ENCODE measurements at regions not wholly inside any gene's neighbourhood (a gene's known extent, or its start where the extent isn't known, plus 50 kb on each side); places are given as distances from the start of the nearest gene placed in this dataset.

DNA sequence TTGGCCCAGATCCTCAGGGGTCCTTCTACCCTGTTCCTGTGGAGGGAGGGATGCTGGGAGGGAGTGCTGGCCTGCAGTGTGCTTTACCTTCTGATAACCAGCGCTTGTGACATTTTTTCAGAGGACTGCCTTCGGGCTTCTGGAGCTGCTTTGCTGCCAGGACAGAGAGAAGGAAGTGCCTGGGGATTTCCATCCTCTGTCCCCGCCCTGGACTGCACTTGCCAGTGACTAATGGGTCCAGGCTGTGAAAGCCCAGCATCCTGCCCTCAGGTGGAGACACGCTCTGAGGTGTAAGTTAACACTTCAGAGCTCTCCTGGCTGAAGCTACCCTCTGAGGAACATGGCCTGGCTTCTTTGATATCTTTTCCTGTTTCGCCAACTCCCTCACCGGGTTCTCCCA is 158.7 kb upstream of the SYT13 start:
- no peak for TF ChIP-seq CTCF (IDR thresholded peaks at IDR 0.05)
- no peak for TF ChIP-seq POLR2A (IDR thresholded peaks at IDR 0.05)

All from heart left ventricle (tissue), 13 donors.